ENCODE measurements at regions not wholly inside any gene's neighbourhood (a gene's known extent, or its start where the extent isn't known, plus 50 kb on each side); places are given as distances from the start of the nearest gene placed in this dataset.

DNA sequence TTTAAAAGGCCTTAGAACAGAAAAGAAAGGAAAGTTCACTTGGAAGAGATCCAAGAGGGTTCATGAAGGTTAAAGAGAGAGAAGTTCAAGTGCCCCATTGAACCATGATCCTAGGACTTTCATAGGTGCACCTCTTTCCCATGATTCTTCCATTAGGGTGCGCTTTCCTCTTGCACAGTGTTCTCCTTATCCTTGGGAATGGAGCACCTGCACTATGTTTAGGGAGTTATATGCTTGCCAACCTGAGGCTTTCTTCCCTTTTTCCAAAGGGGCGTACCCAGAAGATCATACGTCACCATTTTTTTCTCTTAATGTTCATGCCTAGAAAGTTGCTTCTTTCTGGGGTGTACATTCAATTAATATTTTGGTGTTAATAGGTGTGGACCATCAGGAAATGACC is 908.0 kb upstream of the SORCS1 start:
- TF ChIP-seq, protein P1, sequence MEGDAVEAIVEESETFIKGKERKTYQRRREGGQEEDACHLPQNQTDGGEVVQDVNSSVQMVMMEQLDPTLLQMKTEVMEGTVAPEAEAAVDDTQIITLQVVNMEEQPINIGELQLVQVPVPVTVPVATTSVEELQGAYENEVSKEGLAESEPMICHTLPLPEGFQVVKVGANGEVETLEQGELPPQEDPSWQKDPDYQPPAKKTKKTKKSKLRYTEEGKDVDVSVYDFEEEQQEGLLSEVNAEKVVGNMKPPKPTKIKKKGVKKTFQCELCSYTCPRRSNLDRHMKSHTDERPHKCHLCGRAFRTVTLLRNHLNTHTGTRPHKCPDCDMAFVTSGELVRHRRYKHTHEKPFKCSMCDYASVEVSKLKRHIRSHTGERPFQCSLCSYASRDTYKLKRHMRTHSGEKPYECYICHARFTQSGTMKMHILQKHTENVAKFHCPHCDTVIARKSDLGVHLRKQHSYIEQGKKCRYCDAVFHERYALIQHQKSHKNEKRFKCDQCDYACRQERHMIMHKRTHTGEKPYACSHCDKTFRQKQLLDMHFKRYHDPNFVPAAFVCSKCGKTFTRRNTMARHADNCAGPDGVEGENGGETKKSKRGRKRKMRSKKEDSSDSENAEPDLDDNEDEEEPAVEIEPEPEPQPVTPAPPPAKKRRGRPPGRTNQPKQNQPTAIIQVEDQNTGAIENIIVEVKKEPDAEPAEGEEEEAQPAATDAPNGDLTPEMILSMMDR (IDR thresholded peaks at IDR 0.05): no peak
- TF ChIP-seq, protein P2, sequence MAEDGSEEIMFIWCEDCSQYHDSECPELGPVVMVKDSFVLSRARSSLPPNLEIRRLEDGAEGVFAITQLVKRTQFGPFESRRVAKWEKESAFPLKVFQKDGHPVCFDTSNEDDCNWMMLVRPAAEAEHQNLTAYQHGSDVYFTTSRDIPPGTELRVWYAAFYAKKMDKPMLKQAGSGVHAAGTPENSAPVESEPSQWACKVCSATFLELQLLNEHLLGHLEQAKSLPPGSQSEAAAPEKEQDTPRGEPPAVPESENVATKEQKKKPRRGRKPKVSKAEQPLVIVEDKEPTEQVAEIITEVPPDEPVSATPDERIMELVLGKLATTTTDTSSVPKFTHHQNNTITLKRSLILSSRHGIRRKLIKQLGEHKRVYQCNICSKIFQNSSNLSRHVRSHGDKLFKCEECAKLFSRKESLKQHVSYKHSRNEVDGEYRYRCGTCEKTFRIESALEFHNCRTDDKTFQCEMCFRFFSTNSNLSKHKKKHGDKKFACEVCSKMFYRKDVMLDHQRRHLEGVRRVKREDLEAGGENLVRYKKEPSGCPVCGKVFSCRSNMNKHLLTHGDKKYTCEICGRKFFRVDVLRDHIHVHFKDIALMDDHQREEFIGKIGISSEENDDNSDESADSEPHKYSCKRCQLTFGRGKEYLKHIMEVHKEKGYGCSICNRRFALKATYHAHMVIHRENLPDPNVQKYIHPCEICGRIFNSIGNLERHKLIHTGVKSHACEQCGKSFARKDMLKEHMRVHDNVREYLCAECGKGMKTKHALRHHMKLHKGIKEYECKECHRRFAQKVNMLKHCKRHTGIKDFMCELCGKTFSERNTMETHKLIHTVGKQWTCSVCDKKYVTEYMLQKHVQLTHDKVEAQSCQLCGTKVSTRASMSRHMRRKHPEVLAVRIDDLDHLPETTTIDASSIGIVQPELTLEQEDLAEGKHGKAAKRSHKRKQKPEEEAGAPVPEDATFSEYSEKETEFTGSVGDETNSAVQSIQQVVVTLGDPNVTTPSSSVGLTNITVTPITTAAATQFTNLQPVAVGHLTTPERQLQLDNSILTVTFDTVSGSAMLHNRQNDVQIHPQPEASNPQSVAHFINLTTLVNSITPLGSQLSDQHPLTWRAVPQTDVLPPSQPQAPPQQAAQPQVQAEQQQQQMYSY (CRISPR knock-in tag; IDR thresholded peaks at IDR 0.05): no peak
- TF ChIP-seq NR1H2 (CRISPR knock-in tag; IDR thresholded peaks at IDR 0.05): no peak
- TF ChIP-seq, protein P3, sequence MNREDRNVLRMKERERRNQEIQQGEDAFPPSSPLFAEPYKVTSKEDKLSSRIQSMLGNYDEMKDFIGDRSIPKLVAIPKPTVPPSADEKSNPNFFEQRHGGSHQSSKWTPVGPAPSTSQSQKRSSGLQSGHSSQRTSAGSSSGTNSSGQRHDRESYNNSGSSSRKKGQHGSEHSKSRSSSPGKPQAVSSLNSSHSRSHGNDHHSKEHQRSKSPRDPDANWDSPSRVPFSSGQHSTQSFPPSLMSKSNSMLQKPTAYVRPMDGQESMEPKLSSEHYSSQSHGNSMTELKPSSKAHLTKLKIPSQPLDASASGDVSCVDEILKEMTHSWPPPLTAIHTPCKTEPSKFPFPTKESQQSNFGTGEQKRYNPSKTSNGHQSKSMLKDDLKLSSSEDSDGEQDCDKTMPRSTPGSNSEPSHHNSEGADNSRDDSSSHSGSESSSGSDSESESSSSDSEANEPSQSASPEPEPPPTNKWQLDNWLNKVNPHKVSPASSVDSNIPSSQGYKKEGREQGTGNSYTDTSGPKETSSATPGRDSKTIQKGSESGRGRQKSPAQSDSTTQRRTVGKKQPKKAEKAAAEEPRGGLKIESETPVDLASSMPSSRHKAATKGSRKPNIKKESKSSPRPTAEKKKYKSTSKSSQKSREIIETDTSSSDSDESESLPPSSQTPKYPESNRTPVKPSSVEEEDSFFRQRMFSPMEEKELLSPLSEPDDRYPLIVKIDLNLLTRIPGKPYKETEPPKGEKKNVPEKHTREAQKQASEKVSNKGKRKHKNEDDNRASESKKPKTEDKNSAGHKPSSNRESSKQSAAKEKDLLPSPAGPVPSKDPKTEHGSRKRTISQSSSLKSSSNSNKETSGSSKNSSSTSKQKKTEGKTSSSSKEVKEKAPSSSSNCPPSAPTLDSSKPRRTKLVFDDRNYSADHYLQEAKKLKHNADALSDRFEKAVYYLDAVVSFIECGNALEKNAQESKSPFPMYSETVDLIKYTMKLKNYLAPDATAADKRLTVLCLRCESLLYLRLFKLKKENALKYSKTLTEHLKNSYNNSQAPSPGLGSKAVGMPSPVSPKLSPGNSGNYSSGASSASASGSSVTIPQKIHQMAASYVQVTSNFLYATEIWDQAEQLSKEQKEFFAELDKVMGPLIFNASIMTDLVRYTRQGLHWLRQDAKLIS (CRISPR knock-in tag; IDR thresholded peaks at IDR 0.05; ENCODE audit: borderline replicate concordance): no peak
- TF ChIP-seq, protein P4, sequence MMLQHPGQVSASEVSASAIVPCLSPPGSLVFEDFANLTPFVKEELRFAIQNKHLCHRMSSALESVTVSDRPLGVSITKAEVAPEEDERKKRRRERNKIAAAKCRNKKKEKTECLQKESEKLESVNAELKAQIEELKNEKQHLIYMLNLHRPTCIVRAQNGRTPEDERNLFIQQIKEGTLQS (CRISPR knock-in tag; conservative IDR thresholded peaks at IDR 0.05): no peak
- no peak for TF ChIP-seq EMX1 (CRISPR knock-in tag; IDR thresholded peaks at IDR 0.05)
- TF ChIP-seq, protein P5, sequence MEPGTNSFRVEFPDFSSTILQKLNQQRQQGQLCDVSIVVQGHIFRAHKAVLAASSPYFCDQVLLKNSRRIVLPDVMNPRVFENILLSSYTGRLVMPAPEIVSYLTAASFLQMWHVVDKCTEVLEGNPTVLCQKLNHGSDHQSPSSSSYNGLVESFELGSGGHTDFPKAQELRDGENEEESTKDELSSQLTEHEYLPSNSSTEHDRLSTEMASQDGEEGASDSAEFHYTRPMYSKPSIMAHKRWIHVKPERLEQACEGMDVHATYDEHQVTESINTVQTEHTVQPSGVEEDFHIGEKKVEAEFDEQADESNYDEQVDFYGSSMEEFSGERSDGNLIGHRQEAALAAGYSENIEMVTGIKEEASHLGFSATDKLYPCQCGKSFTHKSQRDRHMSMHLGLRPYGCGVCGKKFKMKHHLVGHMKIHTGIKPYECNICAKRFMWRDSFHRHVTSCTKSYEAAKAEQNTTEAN (CRISPR knock-in tag; IDR thresholded peaks at IDR 0.05): no peak

All from WTC11 (cell line).